GM18499 (cell line): ENCODE measurements at regions not wholly inside any gene's neighbourhood (a gene's known extent, or its start where the extent isn't known, plus 50 kb on each side); places are given as distances from the start of the nearest gene placed in this dataset.

Experiments
- ATAC-seq: cut with Tn5 transposase; IDR thresholded peaks from one replicate; pipeline ENCODE4 v1.9.1; 2021; ENCODE audit warnings: moderate number of reproducible peaks; ENCODE audit not compliant: insufficient read depth, unreplicated experiment

- no peak for ATAC-seq
Observed at GRCh38 chr1:222306512-222306911, 241.4 kb downstream of the HHIPL2 start.

- no peak for ATAC-seq
Observed at GRCh38 chr1:222306011-222306410, 241.9 kb downstream of the HHIPL2 start.

GRCh38 chr1:222301652-222302051 is 246.3 kb downstream of the HHIPL2 start:
- ATAC-seq, result no peak

- no peak for ATAC-seq
Observed at GRCh38 chr1:222299524-222299923, 248.4 kb downstream of the HHIPL2 start.

- ATAC-seq, result no peak
Observed at GRCh38 chr1:222290866-222291265, 257.0 kb downstream of the HHIPL2 start.

- ATAC-seq, result no peak
Observed at GRCh38 chr1:222288053-222288452, 259.9 kb downstream of the HHIPL2 start.

- no peak for ATAC-seq
Observed at GRCh38 chr1:222286011-222286410, 261.9 kb downstream of the HHIPL2 start.

GRCh38 chr1:222285526-222285925 is 262.4 kb downstream of the HHIPL2 start:
- no peak for ATAC-seq

GRCh38 chr1:222284466-222284865 is 263.4 kb downstream of the HHIPL2 start:
- no peak for ATAC-seq

- no peak for ATAC-seq
Observed at GRCh38 chr1:222283147-222283768, 264.6 kb downstream of the HHIPL2 start.

GRCh38 chr1:222279591-222279990 is 268.3 kb downstream of the HHIPL2 start:
- ATAC-seq, result no peak

- ATAC-seq, result no peak
Observed at GRCh38 chr1:222278501-222278900, 269.4 kb downstream of the HHIPL2 start.

- no peak for ATAC-seq
Observed at GRCh38 chr1:222275729-222276465, 272.0 kb downstream of the HHIPL2 start.

GRCh38 chr1:222275001-222275728 is 272.7 kb downstream of the HHIPL2 start:
- no peak for ATAC-seq

GRCh38 chr1:222266223-222267196 is 281.4 kb downstream of the HHIPL2 start:
- no peak for ATAC-seq

GRCh38 chr1:222263791-222264190 is 284.1 kb downstream of the HHIPL2 start:
- ATAC-seq, result no peak

GRCh38 chr1:222257027-222257426 is 290.9 kb downstream of the HHIPL2 start:
- ATAC-seq, result no peak

GRCh38 chr1:222256058-222256457 is 291.8 kb downstream of the HHIPL2 start:
- no peak for ATAC-seq

- no peak for ATAC-seq
Observed at GRCh38 chr1:222252788-222253187, 295.1 kb downstream of the HHIPL2 start.

GRCh38 chr1:222251847-222252246 is 296.1 kb downstream of the HHIPL2 start:
- no peak for ATAC-seq
